PFSK-1 (cell line): ENCODE measurements at regions not wholly inside any gene's neighbourhood (a gene's known extent, or its start where the extent isn't known, plus 50 kb on each side); places are given as distances from the start of the nearest gene placed in this dataset.

Experiments used
- FOXP2 ChIP-seq: optimal IDR thresholded peaks from 2 replicates; pipeline ENCODE3; 2011; ENCODE audit warnings: borderline replicate concordance, control low read depth, inconsistent platforms; ENCODE audit not compliant: insufficient read depth; ENCODE audit errors: extremely low read length, extremely low read depth
- POLR2AphosphoS5 ChIP-seq: IDR thresholded peaks from 2 replicates; pipeline ENCODE4 v1.6.1; 2012; ENCODE audit warnings: low read depth, mild to moderate bottlenecking, control low read depth, low read length, moderate library complexity
- REST ChIP-seq, 2 experiments: IDR thresholded peaks; 2 replicates each; pipeline versions ENCODE4 v1.6.1 to v1.8.0; 2011 to 2012; ENCODE audit warnings: low read depth in 2 of 2, low read length in 2 of 2, control low read depth in 1 of 2, inconsistent platforms in 1 of 2, mild to moderate bottlenecking in 1 of 2, moderate library complexity in 1 of 2; ENCODE audit not compliant: insufficient read depth in 1 of 2
- SIN3A ChIP-seq: IDR thresholded peaks from 2 replicates; pipeline ENCODE4 v1.6.1; 2012; ENCODE audit warnings: mild to moderate bottlenecking, low read length, moderate library complexity, borderline replicate concordance; ENCODE audit not compliant: insufficient read depth
- TAF1 ChIP-seq: IDR thresholded peaks from 2 replicates; pipeline ENCODE4 v1.6.1; 2012; ENCODE audit warnings: low read length, control low read depth, borderline replicate concordance; ENCODE audit not compliant: insufficient read depth

- no peak for TF ChIP-seq SIN3A
- no peak for TF ChIP-seq TAF1
- TF ChIP-seq POLR2AphosphoS5, result no peak
- no peak for TF ChIP-seq FOXP2
- no peak for TF ChIP-seq REST (IDR thresholded peaks at IDR 0.05; ENCODE audit: insufficient read depth in 1 of 2, low read depth in 2 of 2, low read length in 2 of 2)
These were observed 753.8 kb upstream of the TENM4 start for GRCh38 chr11:80194625-80195024.

- TF ChIP-seq TAF1, result no peak
- TF ChIP-seq FOXP2, result no peak
- TF ChIP-seq REST (IDR thresholded peaks at IDR 0.05; ENCODE audit: insufficient read depth in 1 of 2, low read depth in 2 of 2, low read length in 2 of 2), result no peak
- no peak for TF ChIP-seq POLR2AphosphoS5
- TF ChIP-seq SIN3A, result no peak
These were observed 753.2 kb upstream of the TENM4 start for GRCh38 chr11:80194016-80194415.

- TF ChIP-seq SIN3A (no peak), POLR2AphosphoS5 (no peak)
These were observed 747.3 kb upstream of the TENM4 start for GRCh38 chr11:80188076-80188627.

- TF ChIP-seq SIN3A (no peak), REST (IDR thresholded peaks at IDR 0.05; ENCODE audit: insufficient read depth in 1 of 2, low read depth in 2 of 2, low read length in 2 of 2) (no peak), POLR2AphosphoS5 (no peak), FOXP2 (no peak), TAF1 (no peak)
These were observed 745.9 kb upstream of the TENM4 start for GRCh38 chr11:80186692-80187091.

- TF ChIP-seq REST (IDR thresholded peaks at IDR 0.05; ENCODE audit: insufficient read depth in 1 of 2, low read depth in 2 of 2, low read length in 2 of 2) (no peak), POLR2AphosphoS5 (no peak), SIN3A (no peak), TAF1 (no peak), FOXP2 (no peak)
These were observed 742.1 kb upstream of the TENM4 start for GRCh38 chr11:80182901-80183300.
